ENCODE measurements at regions not wholly inside any gene's neighbourhood (a gene's known extent, or its start where the extent isn't known, plus 50 kb on each side); places are given as distances from the start of the nearest gene placed in this dataset.
"Not testable (repeated sequence)": the region's sequence is repeated elsewhere in the genome, so short reads cannot be mapped to it uniquely, and the experiment has no call there.

GRCh38 chr3:74904646-74905045 lies 290.2 kb upstream of the CNTN3 start:
- intact Hi-C loops (cut with micrococcal nuclease) (no loop called here), dilution Hi-C loops (cut with MboI; ENCODE audit: extremely low pct_ligation_motif_present, low sequenced_read_pairs) (no loop called here)
- no peaks in the 10 kb centered on the region for H4K20me1 ChIP-seq (replicated peaks; ENCODE audit: control insufficient read depth, extremely low read depth, insufficient read depth, low read length)
- no TSS peak for BruUV-seq (replicated peaks)
- no peak overlapping the region for H3K4me3 ChIP-seq (replicated peaks in 1 of 3; ENCODE audit: insufficient read depth in 1 of 3, low read depth in 1 of 3, low read length in 3 of 3)
- no peaks in the 10 kb centered on the region for H3K79me2 ChIP-seq (ENCODE audit: control insufficient read depth, insufficient read depth, low read length)
- no peaks in the 10 kb centered on the region for H3K4me1 ChIP-seq (ENCODE audit: control insufficient read depth, extremely low read depth, insufficient read depth, low read length)
- DNase-seq (ENCODE audit: low read depth, low spot score): no peak
- no peaks in the 10 kb centered on the region for H3K27me3 ChIP-seq (ENCODE audit: control insufficient read depth in 2 of 2, insufficient read depth in 2 of 2, low read length in 2 of 2)
- no peak for TF ChIP-seq MAX (IDR thresholded peaks at IDR 0.05; ENCODE audit: insufficient read depth, insufficient read length)
- no peak for TF ChIP-seq GATA2 (IDR thresholded peaks at IDR 0.05; ENCODE audit: insufficient read depth, insufficient read length, low read depth, low read length)
- TF ChIP-seq POLR2AphosphoS5 (IDR thresholded peaks at IDR 0.05; ENCODE audit: insufficient read depth, low read depth, low read length): no peak
- TF ChIP-seq JUN (IDR thresholded peaks at IDR 0.05; ENCODE audit: borderline replicate concordance, insufficient read depth, insufficient read length, low read depth): no peak
- no peak for TF ChIP-seq EZH2 (IDR thresholded peaks at IDR 0.05; ENCODE audit: borderline replicate concordance, low read depth, low read length, severe bottlenecking)
- no peak for TF ChIP-seq MYC (IDR thresholded peaks at IDR 0.05; ENCODE audit: low read depth, low read length)
- no peak for TF ChIP-seq FOS (IDR thresholded peaks at IDR 0.05; ENCODE audit: borderline replicate concordance, insufficient read depth, low read length)
- TF ChIP-seq POLR2A (IDR thresholded peaks at IDR 0.05; ENCODE audit: low read depth, low read length): no peak
- no peak for TF ChIP-seq CTCF (IDR thresholded peaks at IDR 0.05; ENCODE audit: extremely low read depth in 1 of 2, insufficient read depth in 1 of 2, low read depth in 1 of 2, low read length in 2 of 2)
- CTCF ChIA-PET: no interaction called here
- no peaks in the 10 kb centered on the region for H3K36me3 ChIP-seq (ENCODE audit: control insufficient read depth in 2 of 2, extremely low read depth in 1 of 2, insufficient read depth in 2 of 2, low read length in 2 of 2)
- no peak overlapping the region for H2AFZ ChIP-seq (ENCODE audit: low read depth, low read length)
- no peak for FAIRE-seq
- no peaks in the 10 kb centered on the region for H3K9me1 ChIP-seq (replicated peaks; ENCODE audit: control insufficient read depth, extremely low read depth, insufficient read depth, low read length)
- H3K27ac ChIP-seq (ENCODE audit: insufficient read depth, low read depth, low read length): no peak overlapping the region
- no peak overlapping the region for H3K4me2 ChIP-seq (ENCODE audit: insufficient read depth, low read length)
- H3K9ac ChIP-seq (replicated peaks; ENCODE audit: extremely low read depth, insufficient read depth, low read length): no peak overlapping the region
- POLR2A ChIA-PET: no interaction called here
- H3K9me3 ChIP-seq (replicated peaks; ENCODE audit: control insufficient read depth, insufficient read depth, low read length): peaks cover 3% of the 10 kb centered on the region

- FAIRE-seq, POLR2A ChIA-PET: not testable (repeated sequence)
Observed at GRCh38 chr3:74899796-74900516, 285.5 kb upstream of the CNTN3 start.

More at GRCh38 chr3:74899796-74900516, 285.5 kb upstream of the CNTN3 start:
- dilution Hi-C loops (cut with MboI; ENCODE audit: extremely low pct_ligation_motif_present, low sequenced_read_pairs); H3K79me2 ChIP-seq (ENCODE audit: control insufficient read depth, insufficient read depth, low read length); H3K27ac ChIP-seq (ENCODE audit: insufficient read depth, low read depth, low read length); H4K20me1 ChIP-seq (replicated peaks; ENCODE audit: control insufficient read depth, extremely low read depth, insufficient read depth, low read length); H3K9ac ChIP-seq (replicated peaks; ENCODE audit: extremely low read depth, insufficient read depth, low read length); DNase-seq (ENCODE audit: low read depth, low spot score); H3K27me3 ChIP-seq (ENCODE audit: control insufficient read depth in 2 of 2, insufficient read depth in 2 of 2, low read length in 2 of 2); H3K4me2 ChIP-seq (ENCODE audit: insufficient read depth, low read length); H3K9me1 ChIP-seq (replicated peaks; ENCODE audit: control insufficient read depth, extremely low read depth, insufficient read depth, low read length); H3K9me3 ChIP-seq (replicated peaks; ENCODE audit: control insufficient read depth, insufficient read depth, low read length); BruUV-seq (replicated peaks); H3K36me3 ChIP-seq (ENCODE audit: control insufficient read depth in 2 of 2, extremely low read depth in 1 of 2, insufficient read depth in 2 of 2, low read length in 2 of 2); H2AFZ ChIP-seq (ENCODE audit: low read depth, low read length); CTCF ChIA-PET; H3K4me3 ChIP-seq (replicated peaks in 1 of 3; ENCODE audit: insufficient read depth in 1 of 3, low read depth in 1 of 3, low read length in 3 of 3); intact Hi-C loops (cut with micrococcal nuclease); H3K4me1 ChIP-seq (ENCODE audit: control insufficient read depth, extremely low read depth, insufficient read depth, low read length): not testable (repeated sequence)
